Activated naive CD4-positive, alpha-beta T cell treated with anti-CD3 and anti-CD28 coated beads for 36 hours (primary cell): ENCODE measurements at regions not wholly inside any gene's neighbourhood (a gene's known extent, or its start where the extent isn't known, plus 50 kb on each side); places are given as distances from the start of the nearest gene placed in this dataset.

Source experiments
- CTCF ChIA-PET: fragments of 350-600 bp; sonication (Branson Sonifier 250); formaldehyde crosslinking; loops from one replicate; lab custom pipeline; 2021; ENCODE audit warnings: antibody characterized with exemption; lab: Charles Lee
- DNase-seq: peaks from one replicate; pipeline ENCODE4 v3.0.0-alpha.2; 2020
- H3K27ac Mint-ChIP-seq: one replicate; pipeline ENCODE4 v1.8.0; 2021; ENCODE audit warnings: mild to moderate bottlenecking, mixed read lengths
- H3K27me3 Mint-ChIP-seq: one replicate; pipeline ENCODE4 v1.8.0; 2021; ENCODE audit warnings: low read depth, mixed read lengths
- H3K36me3 Mint-ChIP-seq: one replicate; pipeline ENCODE4 v1.8.0; 2021; ENCODE audit warnings: low read depth, mixed read lengths
- H3K4me1 Mint-ChIP-seq: one replicate; pipeline ENCODE4 v1.8.0; 2021; ENCODE audit warnings: low read depth, mixed read lengths
- H3K4me3 Mint-ChIP-seq: one replicate; pipeline ENCODE4 v1.8.0; 2021; ENCODE audit warnings: mild to moderate bottlenecking, moderate library complexity, mixed read lengths
- H3K9me3 Mint-ChIP-seq: one replicate; pipeline ENCODE4 v1.8.0; 2021; ENCODE audit warnings: mixed read lengths
- intact Hi-C: fragments of 100-400 bp; cut with micrococcal nuclease; formaldehyde crosslinking; loops from one replicate; pipeline ENCODE4 v1.15.1; 2023

DNA sequence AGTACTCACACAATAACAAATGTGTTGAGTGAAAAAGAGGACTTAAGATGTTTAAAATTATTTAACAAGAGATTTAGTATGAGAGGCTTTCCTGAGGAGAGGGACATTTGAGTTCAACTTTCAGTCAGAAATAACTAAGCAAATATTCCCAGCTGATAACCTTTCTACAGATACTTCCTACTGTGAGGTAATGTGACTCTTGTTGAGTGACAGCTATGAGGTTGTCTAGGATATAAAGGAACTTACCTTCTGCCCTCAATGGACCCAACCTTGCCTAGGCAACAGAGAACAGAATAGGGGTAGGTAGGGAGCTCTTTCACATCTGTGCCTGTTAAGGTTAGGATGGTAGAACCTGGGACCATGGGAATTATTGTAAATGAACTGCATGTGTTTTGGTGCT, 54.7 kb downstream of the GLUD2 start:
- H3K27me3 Mint-ChIP-seq: no peaks in the 10 kb centered on the region
- intact Hi-C loops: no loop called here
- no peaks in the 10 kb centered on the region for H3K4me1 Mint-ChIP-seq
- H3K27ac Mint-ChIP-seq: no peak overlapping the region
- CTCF ChIA-PET: no interaction called here
- H3K9me3 Mint-ChIP-seq: no peaks in the 10 kb centered on the region
- H3K36me3 Mint-ChIP-seq: no peaks in the 10 kb centered on the region
- no peak overlapping the region for H3K4me3 Mint-ChIP-seq
- no peak for DNase-seq

GRCh38 chrX:121103381-121103780, 56.0 kb downstream of the GLUD2 start:
- no peaks in the 10 kb centered on the region for H3K27me3 Mint-ChIP-seq
- no peak overlapping the region for H3K27ac Mint-ChIP-seq
- H3K4me1 Mint-ChIP-seq: no peaks in the 10 kb centered on the region
- CTCF ChIA-PET: no interaction called here
- no peaks in the 10 kb centered on the region for H3K9me3 Mint-ChIP-seq
- H3K36me3 Mint-ChIP-seq: no peaks in the 10 kb centered on the region
- no peak for DNase-seq
- intact Hi-C loops: no loop called here
- H3K4me3 Mint-ChIP-seq: no peak overlapping the region

DNA sequence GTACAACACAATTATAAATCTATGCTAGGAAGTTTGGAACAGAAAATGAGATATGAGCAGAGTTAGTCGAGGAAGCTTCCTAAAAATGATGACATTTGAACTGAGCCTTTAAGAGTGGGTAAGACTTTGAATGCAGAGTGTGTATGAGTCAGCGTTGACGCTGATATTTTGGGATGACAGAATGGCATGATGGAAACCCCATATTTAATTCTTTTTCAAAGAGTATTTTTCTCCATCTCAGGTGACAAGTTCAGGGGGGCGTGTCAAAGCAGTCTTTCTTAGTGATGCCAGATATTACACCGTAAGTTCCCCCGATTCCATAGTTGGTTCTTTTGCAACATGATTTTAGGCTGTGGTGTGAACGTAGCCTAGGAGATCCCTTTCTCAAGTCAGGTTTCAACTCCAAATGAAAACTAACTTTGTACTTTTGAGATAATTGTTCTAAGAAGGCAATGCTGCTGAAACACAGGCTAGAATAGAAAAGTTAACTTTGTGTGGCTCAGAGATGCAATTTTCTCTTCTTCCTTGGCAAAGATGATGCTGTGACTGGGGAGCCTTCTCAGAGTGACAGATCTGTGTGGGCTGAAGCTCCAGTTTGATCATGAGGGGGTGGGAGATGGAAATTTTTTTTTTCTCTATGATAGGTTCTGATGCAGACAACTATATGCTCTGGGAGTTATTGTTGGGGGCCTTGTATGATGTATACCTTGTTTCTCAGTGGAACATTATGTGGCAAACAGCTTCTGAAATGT, 59.2 kb downstream of the GLUD2 start:
- no peaks in the 10 kb centered on the region for H3K4me1 Mint-ChIP-seq
- CTCF ChIA-PET: interaction anchor here (0.6 kb wide), 1 partner anchor 235 kb away, joined by 3 read pairs; no protein-coding TSS in a partner anchor
- intact Hi-C loops: loop anchor here (1.0 to 2.0 kb wide), 2 partner anchors 54 to 201 kb away; no protein-coding TSS in a partner anchor

DNA sequence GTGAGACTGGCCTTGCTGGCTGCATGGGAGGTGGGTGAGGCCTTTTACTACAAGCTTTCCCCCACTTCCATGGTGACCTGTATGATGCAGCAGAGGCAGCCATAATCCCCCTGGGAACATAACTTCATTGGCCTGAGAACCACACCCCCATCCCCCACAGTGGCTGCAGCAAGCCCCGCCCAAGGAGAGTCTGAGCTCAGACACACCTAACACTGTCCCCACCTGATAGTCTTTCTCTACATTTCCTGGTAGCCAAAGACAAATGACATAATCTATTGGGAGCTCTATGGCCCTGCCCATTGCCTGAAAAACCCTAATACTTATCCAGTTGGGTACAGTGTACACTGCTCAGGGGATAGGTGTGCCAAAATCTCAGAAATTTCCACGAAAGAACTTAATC, 62.6 kb downstream of the GLUD2 start:
- Mint-ChIP-seq H3K36me3 (no peaks in the 10 kb centered on the region), H3K4me3 (no peak overlapping the region), H3K27ac (no peak overlapping the region), H3K27me3 (no peaks in the 10 kb centered on the region), H3K9me3 (no peaks in the 10 kb centered on the region), H3K4me1 (no peaks in the 10 kb centered on the region)
- no peak for DNase-seq
- intact Hi-C loops: no loop called here
- CTCF ChIA-PET: no interaction called here

More for the DNA sequence above, 59.2 kb downstream of the GLUD2 start:
- no peaks in the 10 kb centered on the region for H3K9me3 Mint-ChIP-seq
- H3K36me3 Mint-ChIP-seq: no peaks in the 10 kb centered on the region
- H3K27me3 Mint-ChIP-seq: no peaks in the 10 kb centered on the region
- H3K27ac Mint-ChIP-seq: no peak overlapping the region
- peak; percentile 22 for DNase-seq
- no peak overlapping the region for H3K4me3 Mint-ChIP-seq

- DNase-seq: no peak
- intact Hi-C loops: no loop called here
- H3K36me3 Mint-ChIP-seq: no peaks in the 10 kb centered on the region
- no peak overlapping the region for H3K27ac Mint-ChIP-seq
- no peaks in the 10 kb centered on the region for H3K27me3 Mint-ChIP-seq
- no peaks in the 10 kb centered on the region for H3K4me1 Mint-ChIP-seq
- H3K9me3 Mint-ChIP-seq: no peaks in the 10 kb centered on the region
- H3K4me3 Mint-ChIP-seq: no peak overlapping the region
- CTCF ChIA-PET: interaction anchor here (0.6 kb wide), 1 partner anchor 679 kb away, joined by 4 read pairs; no protein-coding TSS in a partner anchor
These were observed 63.1 kb downstream of the GLUD2 start for GRCh38 chrX:121110536-121110935.

DNA sequence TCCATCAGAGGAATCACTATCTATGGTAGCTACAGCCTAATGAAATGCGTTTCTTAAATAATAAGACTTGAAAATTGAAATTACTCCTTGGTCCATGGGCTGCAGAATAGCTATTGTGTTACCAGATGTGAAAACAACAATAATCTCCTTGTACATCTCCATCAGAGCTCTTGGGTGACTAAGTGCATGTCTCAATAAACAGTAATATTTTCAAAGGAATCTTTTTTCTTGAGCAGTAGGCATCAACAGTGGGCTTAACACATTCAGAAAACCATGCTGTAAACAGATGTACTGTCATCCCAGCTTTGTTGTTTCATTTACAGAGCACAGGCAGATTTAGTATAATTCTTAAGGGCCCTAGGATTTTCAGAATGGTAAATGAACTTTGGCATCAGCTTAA, 67.3 kb downstream of the GLUD2 start:
- Mint-ChIP-seq H3K4me3 (no peak overlapping the region), H3K27ac (no peak overlapping the region), H3K4me1 (no peaks in the 10 kb centered on the region), H3K27me3 (no peaks in the 10 kb centered on the region), H3K36me3 (no peaks in the 10 kb centered on the region), H3K9me3 (no peaks in the 10 kb centered on the region)
- DNase-seq: no peak
- intact Hi-C loops: no loop called here
- CTCF ChIA-PET: no interaction called here

DNA sequence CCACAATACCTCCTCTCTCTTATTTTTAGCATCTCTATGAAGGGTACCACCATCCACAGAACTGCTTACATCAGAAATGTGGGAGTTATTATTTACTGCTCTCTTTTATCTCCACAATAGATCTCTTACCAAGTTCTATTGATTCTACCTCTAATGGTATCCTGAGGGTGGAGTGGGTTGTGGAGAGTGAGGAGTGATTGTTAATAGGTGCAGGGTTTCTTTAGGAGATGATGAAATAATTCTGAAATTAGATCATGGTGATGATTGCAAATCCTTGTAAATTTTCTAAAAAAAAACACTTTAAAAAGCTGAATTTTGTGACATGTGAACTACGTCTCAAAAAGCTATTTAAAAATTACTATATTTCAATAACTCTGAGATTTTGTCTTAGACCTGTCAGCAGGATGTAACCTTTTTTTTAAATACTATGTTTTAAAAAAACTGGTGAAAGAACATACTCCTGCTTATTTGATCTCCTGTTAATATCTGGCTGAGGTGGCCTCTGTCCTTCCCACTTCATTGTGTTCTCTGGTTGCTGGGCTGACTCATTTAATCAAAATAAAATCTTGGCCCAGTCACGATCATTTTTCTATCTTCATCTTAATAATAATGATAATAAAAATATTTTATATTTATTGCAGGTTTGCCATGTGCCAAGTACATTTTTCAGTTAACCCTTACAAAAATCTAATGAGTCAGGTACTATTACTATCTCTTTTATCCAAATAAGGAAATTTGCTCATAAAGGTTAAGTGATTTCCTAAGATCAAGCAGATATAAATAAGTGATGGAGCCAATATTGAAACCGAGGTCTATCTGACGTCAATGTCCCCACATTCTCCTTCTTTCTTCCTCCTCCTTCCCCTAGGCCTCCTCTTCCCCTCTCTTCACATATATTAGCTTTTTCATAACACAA, 73.5 kb downstream of the GLUD2 start:
- intact Hi-C loops: no loop called here
- DNase-seq: no peak
- Mint-ChIP-seq H3K4me3 (no peak overlapping the region), H3K27me3 (no peaks in the 10 kb centered on the region), H3K9me3 (no peaks in the 10 kb centered on the region), H3K36me3 (no peaks in the 10 kb centered on the region), H3K27ac (no peak overlapping the region), H3K4me1 (no peaks in the 10 kb centered on the region)
- CTCF ChIA-PET: no interaction called here

- no peak for DNase-seq
- CTCF ChIA-PET: no interaction called here
- H3K27ac Mint-ChIP-seq: no peak overlapping the region
These were observed 74.9 kb downstream of the GLUD2 start for GRCh38 chrX:121122332-121122731.

GRCh38 chrX:121128925-121129877, 81.8 kb downstream of the GLUD2 start:
- Mint-ChIP-seq H3K9me3 (no peaks in the 10 kb centered on the region), H3K4me1 (no peaks in the 10 kb centered on the region)

More at GRCh38 chrX:121122332-121122731, 74.9 kb downstream of the GLUD2 start:
- Mint-ChIP-seq H3K36me3 (no peaks in the 10 kb centered on the region), H3K27me3 (no peaks in the 10 kb centered on the region), H3K4me1 (no peaks in the 10 kb centered on the region), H3K4me3 (no peak overlapping the region), H3K9me3 (no peaks in the 10 kb centered on the region)
- intact Hi-C loops: no loop called here

DNA sequence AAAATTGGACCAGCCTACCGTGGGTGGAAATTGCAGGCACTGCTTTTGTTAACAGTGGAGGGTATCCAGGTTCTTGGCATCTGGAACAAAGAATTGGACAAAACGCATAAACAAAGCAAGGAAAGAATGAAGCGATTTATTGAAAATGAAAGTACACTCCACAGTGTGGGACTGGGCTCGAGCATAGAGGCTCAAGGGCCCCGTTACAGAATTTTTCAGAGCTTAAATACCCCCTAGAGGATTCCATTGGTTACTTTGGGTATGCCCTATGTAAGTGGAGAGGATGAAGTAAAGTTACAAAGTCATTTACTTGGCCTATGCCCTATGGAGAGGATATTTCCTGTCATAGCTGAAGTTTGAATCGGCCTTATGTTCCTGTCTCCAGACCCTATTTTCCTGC, 85.3 kb downstream of the GLUD2 start:
- no peak for DNase-seq
- Mint-ChIP-seq H3K9me3 (no peaks in the 10 kb centered on the region), H3K4me3 (no peak overlapping the region), H3K36me3 (no peaks in the 10 kb centered on the region), H3K27me3 (no peaks in the 10 kb centered on the region), H3K4me1 (no peaks in the 10 kb centered on the region), H3K27ac (no peak overlapping the region)
- intact Hi-C loops: no loop called here
- CTCF ChIA-PET: no interaction called here

More at GRCh38 chrX:121128925-121129877, 81.8 kb downstream of the GLUD2 start:
- intact Hi-C loops: no loop called here
- H3K36me3 Mint-ChIP-seq: no peaks in the 10 kb centered on the region
- no peaks in the 10 kb centered on the region for H3K27me3 Mint-ChIP-seq
- no peak overlapping the region for H3K4me3 Mint-ChIP-seq
- no peak for DNase-seq
- no peak overlapping the region for H3K27ac Mint-ChIP-seq
- CTCF ChIA-PET: no interaction called here

- H3K27me3 Mint-ChIP-seq: no peaks in the 10 kb centered on the region
- no peak overlapping the region for H3K27ac Mint-ChIP-seq
- no peaks in the 10 kb centered on the region for H3K9me3 Mint-ChIP-seq
- no peak for DNase-seq
- CTCF ChIA-PET: no interaction called here
- H3K4me1 Mint-ChIP-seq: peaks cover 5% of the 10 kb centered on the region
- no peak overlapping the region for H3K4me3 Mint-ChIP-seq
- no peaks in the 10 kb centered on the region for H3K36me3 Mint-ChIP-seq
- intact Hi-C loops: no loop called here
These were observed 88.2 kb downstream of the GLUD2 start for GRCh38 chrX:121135488-121136207.
